NT2/D1 (cell line): ENCODE measurements at regions not wholly inside any gene's neighbourhood (a gene's known extent, or its start where the extent isn't known, plus 50 kb on each side); places are given as distances from the start of the nearest gene placed in this dataset.
A peak's percentile ranks its signal among the peaks of the same experiment; 100 is the strongest.

Experiments used
- DNase-seq: peaks from one replicate; pipeline ENCODE4 v3.0.0-alpha.2; 2011; ENCODE audit warnings: low read depth, low spot score
- H3K27me3 ChIP-seq: 2 replicates; pipeline ENCODE4 v1.6.0; 2011; ENCODE audit warnings: mild to moderate bottlenecking; ENCODE audit not compliant: insufficient read length, insufficient read depth
- H3K36me3 ChIP-seq: 2 replicates; pipeline ENCODE4 v1.6.1; 2011; ENCODE audit warnings: mild to moderate bottlenecking, low read length, mixed read lengths; ENCODE audit not compliant: insufficient read depth, insufficient read length
- H3K4me1 ChIP-seq: 2 replicates; pipeline ENCODE4 v1.5.1; 2011; ENCODE audit not compliant: insufficient read depth, insufficient read length
- H3K4me3 ChIP-seq: 2 replicates; pipeline ENCODE4 v1.5.1; 2011; ENCODE audit warnings: low read depth; ENCODE audit not compliant: insufficient read length
- H3K9ac ChIP-seq: 2 replicates; pipeline ENCODE4 v1.6.0; 2011; ENCODE audit warnings: low read depth; ENCODE audit not compliant: insufficient read length
- H3K9me3 ChIP-seq: 2 replicates; pipeline ENCODE4 v1.5.1; 2011; ENCODE audit warnings: mild to moderate bottlenecking, low read length; ENCODE audit not compliant: insufficient read depth
- SUZ12 ChIP-seq: IDR thresholded peaks from 2 replicates; pipeline ENCODE4 v1.6.1; 2011; ENCODE audit not compliant: insufficient read length, insufficient read depth; ENCODE audit errors: extremely low read depth
- YY1 ChIP-seq: IDR thresholded peaks from 2 replicates; pipeline ENCODE4 v1.6.1; 2011; ENCODE audit not compliant: insufficient read length, insufficient read depth
- ZNF274 ChIP-seq: IDR thresholded peaks from 2 replicates; pipeline ENCODE4 v1.6.1; 2011; ENCODE audit warnings: mild to moderate bottlenecking, low read depth, low read length

DNA sequence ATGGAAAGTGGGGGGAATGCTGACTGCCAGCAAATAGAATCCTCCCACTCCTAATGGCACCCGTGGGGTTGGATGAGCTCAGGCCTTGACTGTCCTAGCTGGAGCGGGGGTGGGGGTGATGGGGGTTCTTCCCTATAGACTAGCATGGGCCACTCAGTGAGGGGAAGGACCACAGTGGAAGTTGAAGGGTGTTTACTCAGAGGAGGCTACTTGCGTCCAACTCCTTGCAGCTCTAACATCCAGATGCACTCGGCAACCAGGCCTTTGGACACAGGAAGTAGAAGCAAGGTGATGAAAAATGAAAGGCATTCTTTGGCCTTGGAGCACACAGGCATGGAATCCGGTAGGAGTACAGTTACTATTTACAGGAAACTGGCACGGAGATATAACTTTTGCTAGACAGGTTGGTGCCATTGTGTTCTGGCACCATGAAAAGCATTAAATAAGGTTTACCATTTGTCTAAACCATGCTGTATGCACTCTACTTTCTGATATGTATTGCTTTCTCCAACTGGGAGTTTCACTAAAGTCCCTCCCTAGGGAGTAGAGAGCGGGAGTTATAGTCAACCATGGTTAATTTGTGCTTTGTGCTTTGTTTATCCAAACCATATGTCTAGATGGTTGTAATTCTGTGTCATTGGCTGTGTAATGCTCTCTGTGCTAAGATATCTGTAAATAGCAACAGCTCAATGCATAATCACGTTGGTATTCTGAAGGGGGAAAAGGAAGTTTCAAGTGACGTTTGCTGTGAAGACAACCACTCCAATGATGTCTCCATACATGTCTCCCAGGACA lies 125.3 kb downstream of the TSHZ3 start:
- H3K9me3 ChIP-seq = no peaks in the 10 kb centered on the region
- no peaks in the 10 kb centered on the region for H3K36me3 ChIP-seq
- H3K27me3 ChIP-seq = no peaks in the 10 kb centered on the region
- no peak overlapping the region for H3K9ac ChIP-seq
- no peak overlapping the region for H3K4me3 ChIP-seq
- no peaks in the 10 kb centered on the region for H3K4me1 ChIP-seq
- no peak for TF ChIP-seq SUZ12
- no peak for TF ChIP-seq ZNF274
- no peak for TF ChIP-seq YY1
- DNase-seq = no peak

DNA sequence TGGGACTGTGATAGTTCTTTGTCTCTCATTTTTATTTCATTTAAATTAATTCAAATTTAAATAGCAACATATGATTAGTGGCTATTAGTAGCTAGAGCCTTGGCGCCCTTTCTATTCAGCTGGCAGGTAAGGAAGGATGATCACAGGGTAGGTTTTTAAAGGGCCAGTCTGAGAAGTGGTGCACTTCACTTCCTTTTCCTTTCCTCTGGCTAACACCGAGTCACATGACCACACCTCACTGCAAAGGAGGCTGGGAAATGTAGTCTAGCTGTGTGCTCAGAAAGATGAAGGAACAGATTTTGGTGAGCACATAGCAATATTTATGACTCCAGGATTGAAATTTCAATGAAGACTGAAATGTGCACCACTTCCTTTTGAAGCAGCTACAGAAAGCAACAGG lies 128.7 kb downstream of the TSHZ3 start:
- Histone ChIP-seq H3K4me1 (no peaks in the 10 kb centered on the region), H3K27me3 (no peaks in the 10 kb centered on the region), H3K4me3 (no peak overlapping the region), H3K36me3 (no peaks in the 10 kb centered on the region), H3K9ac (no peak overlapping the region), H3K9me3 (no peaks in the 10 kb centered on the region)
- TF ChIP-seq YY1 (no peak), SUZ12 (no peak), ZNF274 (no peak)
- peak; percentile 3 for DNase-seq

DNA sequence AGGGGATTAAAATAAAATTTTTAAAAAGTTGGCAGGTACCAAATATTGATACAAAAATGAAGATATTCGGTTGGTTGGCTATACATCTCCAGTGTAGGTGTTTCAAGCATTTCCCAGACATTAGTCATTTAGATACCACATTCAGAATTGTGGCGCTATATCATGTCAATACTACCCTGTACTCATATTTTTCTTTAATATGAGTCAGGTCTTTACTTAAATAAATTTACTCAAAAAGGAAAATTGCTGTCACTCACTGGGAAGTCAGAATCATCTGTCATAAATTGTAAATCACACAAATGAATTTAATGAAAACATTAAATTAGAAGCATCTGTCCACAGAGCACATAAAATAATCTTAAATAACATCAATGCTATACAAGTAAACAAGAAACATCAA lies 134.2 kb downstream of the TSHZ3 start:
- Histone ChIP-seq H3K4me1 (no peaks in the 10 kb centered on the region), H3K27me3 (no peaks in the 10 kb centered on the region), H3K36me3 (no peaks in the 10 kb centered on the region), H3K4me3 (no peak overlapping the region), H3K9ac (no peak overlapping the region), H3K9me3 (no peaks in the 10 kb centered on the region)
- DNase-seq = no peak
- no peak for TF ChIP-seq YY1

DNA sequence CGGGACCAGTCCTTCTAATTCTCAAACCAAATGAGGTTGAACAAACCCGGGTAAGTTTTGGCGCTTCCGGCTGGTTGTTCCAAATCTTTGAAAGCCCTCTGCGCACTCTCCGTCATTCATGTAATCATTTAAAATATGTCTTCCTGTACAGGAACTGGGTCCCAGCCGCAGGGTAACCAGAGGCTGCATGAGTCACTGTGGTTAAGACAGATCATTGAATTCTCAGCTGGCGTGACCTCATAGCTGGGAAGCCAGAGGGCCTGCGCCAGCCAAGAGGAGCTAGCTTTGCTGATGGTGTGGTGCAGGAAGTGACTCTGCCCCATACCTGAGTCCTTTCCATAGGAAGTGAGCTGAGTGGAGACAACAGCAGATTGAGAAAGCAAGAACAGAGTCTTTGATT lies 135.2 kb downstream of the TSHZ3 start:
- Histone ChIP-seq H3K4me3 (no peak overlapping the region), H3K9me3 (no peaks in the 10 kb centered on the region), H3K4me1 (no peaks in the 10 kb centered on the region), H3K27me3 (no peaks in the 10 kb centered on the region), H3K36me3 (no peaks in the 10 kb centered on the region), H3K9ac (no peak overlapping the region)
- DNase-seq = no peak
- TF ChIP-seq ZNF274 (no peak), SUZ12 (no peak), YY1 (no peak)

DNA sequence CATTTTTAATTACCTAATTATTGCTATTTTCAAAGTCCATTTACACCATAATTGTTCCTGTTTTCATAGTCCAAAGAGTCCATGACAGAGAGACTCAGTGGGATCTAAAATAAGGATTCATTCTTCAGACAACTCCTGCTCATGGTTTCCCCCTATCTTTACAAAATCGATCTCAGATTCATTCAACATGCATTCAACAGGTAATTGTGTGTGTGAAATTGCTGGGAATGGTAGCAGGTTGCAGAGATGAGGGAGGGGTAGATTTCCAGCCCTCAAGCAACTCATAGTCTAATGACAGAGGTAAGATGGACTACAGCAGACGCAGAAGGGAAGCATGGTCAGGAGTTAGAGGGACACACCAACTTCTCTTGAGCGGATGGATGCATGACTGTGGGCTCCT lies 138.1 kb downstream of the TSHZ3 start:
- Histone ChIP-seq H3K9me3 (no peaks in the 10 kb centered on the region), H3K4me3 (no peak overlapping the region), H3K4me1 (no peaks in the 10 kb centered on the region), H3K27me3 (no peaks in the 10 kb centered on the region), H3K36me3 (no peaks in the 10 kb centered on the region), H3K9ac (no peak overlapping the region)
- TF ChIP-seq ZNF274 (no peak), SUZ12 (no peak), YY1 (no peak)
- no peak for DNase-seq

DNA sequence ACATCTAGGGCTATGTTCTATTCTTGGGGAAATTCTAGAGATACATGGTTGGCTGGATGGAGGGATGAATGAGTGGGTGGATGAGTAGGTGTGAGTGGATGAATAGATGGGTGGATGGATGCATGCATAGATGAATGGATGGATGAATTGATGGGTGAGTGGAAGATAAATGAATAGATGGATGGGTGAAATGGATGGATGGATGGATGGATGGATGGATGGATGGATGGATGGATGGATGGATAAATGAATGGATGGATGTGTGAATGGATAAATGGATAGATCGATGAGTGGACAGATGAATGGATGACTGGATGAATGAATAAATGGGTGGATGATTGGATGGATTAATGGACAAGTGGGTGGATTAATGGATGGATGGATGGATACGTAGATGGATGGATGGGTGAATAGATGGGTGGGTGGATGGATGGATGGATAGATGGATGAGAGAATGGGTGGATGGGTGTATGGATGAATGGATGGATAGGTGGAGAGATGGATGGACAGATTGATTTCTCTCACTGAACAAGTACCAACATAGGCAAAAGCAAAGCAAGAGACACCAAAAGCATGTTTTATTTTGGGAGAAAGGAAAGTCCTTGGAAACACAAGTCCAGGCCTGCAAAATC lies 143.2 kb downstream of the TSHZ3 start:
- no peaks in the 10 kb centered on the region for H3K36me3 ChIP-seq
- H3K4me1 ChIP-seq = no peaks in the 10 kb centered on the region

DNA sequence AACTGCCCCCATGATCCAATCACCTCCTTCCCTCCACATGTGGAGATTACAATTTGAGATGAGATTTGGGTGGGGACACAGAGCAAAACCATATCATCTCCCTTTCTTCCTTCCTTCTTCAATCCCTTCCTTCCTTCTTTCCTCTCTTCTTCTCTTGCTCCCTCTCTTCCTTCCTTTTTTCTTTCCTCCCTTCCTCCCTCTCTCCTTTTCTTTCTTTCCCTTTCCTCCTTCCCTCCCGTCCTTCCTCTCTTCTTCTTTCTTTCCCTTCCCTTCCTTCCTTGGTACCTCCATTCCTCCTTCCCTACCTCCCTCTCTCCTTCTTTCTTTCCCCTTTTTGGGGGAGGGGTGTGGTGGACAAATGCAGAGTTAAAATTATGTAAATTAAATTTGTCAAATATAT lies 145.1 kb downstream of the TSHZ3 start:
- TF ChIP-seq YY1 = no peak
- no peak for TF ChIP-seq SUZ12
- TF ChIP-seq ZNF274 = no peak

More for the DNA sequence above, 143.2 kb downstream of the TSHZ3 start:
- Histone ChIP-seq H3K9me3 (no peaks in the 10 kb centered on the region), H3K27me3 (no peaks in the 10 kb centered on the region), H3K9ac (no peak overlapping the region), H3K4me3 (no peak overlapping the region)
- TF ChIP-seq ZNF274 (no peak), YY1 (no peak), SUZ12 (no peak)
- DNase-seq = no peak

More for the DNA sequence above, 145.1 kb downstream of the TSHZ3 start:
- Histone ChIP-seq H3K27me3 (no peaks in the 10 kb centered on the region), H3K4me3 (no peak overlapping the region), H3K36me3 (no peaks in the 10 kb centered on the region), H3K9ac (no peak overlapping the region), H3K9me3 (no peaks in the 10 kb centered on the region), H3K4me1 (no peaks in the 10 kb centered on the region)
- DNase-seq = no peak
